Endodermal cell (in vitro differentiated cells): ENCODE measurements at regions not wholly inside any gene's neighbourhood (a gene's known extent, or its start where the extent isn't known, plus 50 kb on each side); places are given as distances from the start of the nearest gene placed in this dataset.

ENCODE experiments used
- DNase-seq: peaks from one replicate; pipeline ENCODE4 v3.0.0-alpha.2; 2017
- H3K27ac ChIP-seq: 2 replicates; pipeline ENCODE4 v1.5.1; 2013; ENCODE audit warnings: mild to moderate bottlenecking, low read depth, low read length, moderate library complexity
- H3K27me3 ChIP-seq: 2 replicates; pipeline ENCODE4 v1.6.1; 2013; ENCODE audit warnings: mild to moderate bottlenecking, low read length, moderate library complexity; ENCODE audit not compliant: insufficient read depth, control insufficient read depth, poor library complexity, severe bottlenecking
- H3K36me3 ChIP-seq: 2 replicates; pipeline ENCODE4 v1.7.0; 2013; ENCODE audit warnings: mild to moderate bottlenecking, low read length, moderate library complexity; ENCODE audit not compliant: control insufficient read depth, insufficient read depth
- H3K4me1 ChIP-seq: one replicate; pipeline ENCODE4 v1.7.0; 2013; ENCODE audit warnings: low read length; ENCODE audit not compliant: control insufficient read depth, insufficient read depth
- H3K4me3 ChIP-seq: 2 replicates; pipeline ENCODE4 v1.5.1; 2013; ENCODE audit warnings: mild to moderate bottlenecking, low read length, moderate library complexity
- H3K9ac ChIP-seq: 2 replicates; pipeline ENCODE4 v1.6.1; 2013; ENCODE audit warnings: mild to moderate bottlenecking, low read length, moderate library complexity; ENCODE audit not compliant: poor library complexity, severe bottlenecking; ENCODE audit errors: extremely low read depth
- H3K9me3 ChIP-seq: 2 replicates; pipeline ENCODE4 v1.6.1; 2013; ENCODE audit warnings: mild to moderate bottlenecking, low read length, moderate library complexity; ENCODE audit not compliant: control insufficient read depth
- H3K27ac Mint-ChIP-seq: 2 replicates; pipeline ENCODE4 v1.8.0; 2020; ENCODE audit warnings: mixed read lengths
- H3K27me3 Mint-ChIP-seq: 2 replicates; pipeline ENCODE4 v1.8.0; 2021; ENCODE audit warnings: mild to moderate bottlenecking, mixed read lengths; ENCODE audit not compliant: insufficient read depth
- H3K36me3 Mint-ChIP-seq: 2 replicates; pipeline ENCODE4 v1.8.0; 2020; ENCODE audit warnings: low read depth, mixed read lengths
- H3K4me1 Mint-ChIP-seq: 2 replicates; pipeline ENCODE4 v1.8.0; 2020; ENCODE audit warnings: mixed read lengths
- H3K4me3 Mint-ChIP-seq: 2 replicates; pipeline ENCODE4 v1.8.0; 2020; ENCODE audit warnings: mild to moderate bottlenecking, moderate library complexity, mixed read lengths
- H3K9me3 Mint-ChIP-seq: 2 replicates; pipeline ENCODE4 v1.8.0; 2020; ENCODE audit warnings: mild to moderate bottlenecking, mixed read lengths
- WGBS, 2 experiments: methylation state at CpG; one replicate each; pipeline versions ENCODE4 v1.1.5 to v1.1.7; 2013; ENCODE audit warnings: missing lambda C conversion rate in 2 of 2, mixed read lengths in 1 of 2; ENCODE audit not compliant: insufficient coverage in 1 of 2, insufficient read length in 1 of 2; 5-methylcytosine and 5-hydroxymethylcytosine counted together
- TF ChIP-seq, protein P1 (sequence below): fragments of 200-600 bp; sonication (generic); conservative IDR thresholded peaks from 2 replicates; pipeline ENCODE4 v1.5.0; 2021; ENCODE audit warnings: antibody characterized with exemption, mild to moderate bottlenecking

DNA sequence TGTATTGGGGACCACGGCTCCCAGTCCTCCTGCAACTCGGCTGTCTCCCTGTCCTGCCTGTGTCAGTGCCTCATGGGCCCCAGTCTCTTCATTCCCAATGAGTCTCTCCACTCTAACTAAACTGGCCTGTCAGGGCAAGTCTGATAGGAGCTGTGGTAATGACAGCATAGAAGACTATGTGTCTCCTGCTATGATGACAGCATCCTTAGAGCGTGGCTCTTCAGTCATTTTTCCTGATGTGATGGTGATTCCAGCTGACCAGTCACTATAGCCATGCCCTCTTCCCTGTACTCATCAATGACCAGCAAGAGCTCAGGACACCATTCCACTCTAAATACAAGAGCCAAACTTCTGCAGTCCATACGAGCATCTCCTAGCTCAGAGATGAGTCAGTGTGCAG, 339.8 kb downstream of the PCNX1 start:
- WGBS, 2 experiments, result 77 to 100% methylated on average over 2 to 4 of the region's 4 CpGs
- DNase-seq, result no peak
- Mint-ChIP-seq H3K4me1 (peaks cover 4% of the 10 kb centered on the region), H3K9me3 (peaks cover 12% of the 10 kb centered on the region), H3K27me3 (no peaks in the 10 kb centered on the region), H3K27ac (no peak overlapping the region), H3K4me3 (no peak overlapping the region), H3K36me3 (no peaks in the 10 kb centered on the region)
- peaks cover 4% of the 10 kb centered on the region for H3K9me3 ChIP-seq
- no peaks in the 10 kb centered on the region for H3K36me3 ChIP-seq
- no peaks in the 10 kb centered on the region for H3K27me3 ChIP-seq
- TF ChIP-seq, protein P1, sequence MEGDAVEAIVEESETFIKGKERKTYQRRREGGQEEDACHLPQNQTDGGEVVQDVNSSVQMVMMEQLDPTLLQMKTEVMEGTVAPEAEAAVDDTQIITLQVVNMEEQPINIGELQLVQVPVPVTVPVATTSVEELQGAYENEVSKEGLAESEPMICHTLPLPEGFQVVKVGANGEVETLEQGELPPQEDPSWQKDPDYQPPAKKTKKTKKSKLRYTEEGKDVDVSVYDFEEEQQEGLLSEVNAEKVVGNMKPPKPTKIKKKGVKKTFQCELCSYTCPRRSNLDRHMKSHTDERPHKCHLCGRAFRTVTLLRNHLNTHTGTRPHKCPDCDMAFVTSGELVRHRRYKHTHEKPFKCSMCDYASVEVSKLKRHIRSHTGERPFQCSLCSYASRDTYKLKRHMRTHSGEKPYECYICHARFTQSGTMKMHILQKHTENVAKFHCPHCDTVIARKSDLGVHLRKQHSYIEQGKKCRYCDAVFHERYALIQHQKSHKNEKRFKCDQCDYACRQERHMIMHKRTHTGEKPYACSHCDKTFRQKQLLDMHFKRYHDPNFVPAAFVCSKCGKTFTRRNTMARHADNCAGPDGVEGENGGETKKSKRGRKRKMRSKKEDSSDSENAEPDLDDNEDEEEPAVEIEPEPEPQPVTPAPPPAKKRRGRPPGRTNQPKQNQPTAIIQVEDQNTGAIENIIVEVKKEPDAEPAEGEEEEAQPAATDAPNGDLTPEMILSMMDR, result no peak
- no peak overlapping the region for H3K27ac ChIP-seq
- H3K4me1 ChIP-seq, result no peaks in the 10 kb centered on the region
- no peak overlapping the region for H3K4me3 ChIP-seq
- H3K9ac ChIP-seq, result no peak overlapping the region

DNA sequence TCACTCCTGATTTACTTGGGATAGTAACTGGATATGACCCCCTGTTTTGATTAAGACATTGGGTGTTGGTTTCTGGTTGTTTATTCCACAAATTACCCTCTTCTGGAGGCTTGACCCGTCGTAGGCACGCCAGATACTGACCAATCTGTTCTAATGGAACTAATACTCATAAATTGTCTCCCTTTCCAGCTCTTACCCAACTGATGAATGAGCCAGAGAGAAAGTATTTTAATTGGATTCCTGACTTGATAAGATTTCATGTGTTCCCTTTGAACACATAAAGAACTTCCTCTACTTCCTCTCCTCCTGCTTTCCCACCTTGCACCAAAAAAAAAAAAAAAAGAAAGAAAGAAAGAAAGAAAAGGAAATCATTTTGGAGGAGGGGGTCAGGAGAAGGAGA, 340.9 kb downstream of the PCNX1 start:
- Histone ChIP-seq H3K27ac (no peak overlapping the region), H3K36me3 (no peaks in the 10 kb centered on the region), H3K27me3 (no peaks in the 10 kb centered on the region), H3K4me3 (no peak overlapping the region), H3K9me3 (peaks cover 4% of the 10 kb centered on the region), H3K4me1 (no peaks in the 10 kb centered on the region), H3K9ac (no peak overlapping the region)
- Mint-ChIP-seq H3K4me3 (no peak overlapping the region), H3K27me3 (peaks cover 1% of the 10 kb centered on the region), H3K36me3 (no peaks in the 10 kb centered on the region), H3K4me1 (no peaks in the 10 kb centered on the region), H3K9me3 (peaks cover 12% of the 10 kb centered on the region), H3K27ac (no peak overlapping the region)
- 100% methylated on average over 3 of the region's 3 CpGs; no CpG with 5 or more reads in 1 of the 2 experiments for WGBS, 2 experiments
- DNase-seq, result no peak
- TF ChIP-seq, protein P1, result no peak

DNA sequence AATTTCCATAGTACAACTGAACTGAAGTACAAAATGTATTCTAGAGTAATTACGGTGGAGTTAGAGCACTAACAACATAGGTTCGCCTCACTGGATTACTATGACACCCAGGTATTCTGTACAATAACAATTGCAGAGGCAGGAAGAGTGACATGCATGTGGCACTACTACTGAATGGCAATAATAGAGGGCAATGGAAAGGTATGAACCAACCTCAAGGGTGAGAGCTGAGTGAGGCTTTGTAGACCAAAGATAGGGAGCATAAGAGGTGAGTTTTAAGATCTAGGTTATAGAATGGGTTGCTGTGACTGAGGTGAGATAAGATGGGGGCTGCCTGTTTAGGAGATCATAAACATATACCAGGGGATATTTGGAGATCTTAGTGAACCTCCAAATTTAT, 343.1 kb downstream of the PCNX1 start:
- Histone ChIP-seq H3K4me1 (no peaks in the 10 kb centered on the region), H3K36me3 (no peaks in the 10 kb centered on the region), H3K9ac (no peak overlapping the region), H3K27me3 (no peaks in the 10 kb centered on the region), H3K27ac (no peak overlapping the region), H3K9me3 (peaks cover 4% of the 10 kb centered on the region), H3K4me3 (no peak overlapping the region)
- TF ChIP-seq, protein P1, result no peak
- Mint-ChIP-seq H3K4me3 (no peak overlapping the region), H3K27me3 (peaks cover 15% of the 10 kb centered on the region), H3K4me1 (no peaks in the 10 kb centered on the region), H3K27ac (no peak overlapping the region), H3K36me3 (no peaks in the 10 kb centered on the region), H3K9me3 (peaks cover 17% of the 10 kb centered on the region)
- 79 to 89% methylated on average over 2 of the region's 2 CpGs for WGBS, 2 experiments
- no peak for DNase-seq
